Left ventricle myocardium inferior (tissue), 1 donor: ENCODE measurements at regions not wholly inside any gene's neighbourhood (a gene's known extent, or its start where the extent isn't known, plus 50 kb on each side); places are given as distances from the start of the nearest gene placed in this dataset.

Source experiments
- DNase-seq: peaks from one replicate; pipeline ENCODE4 v3.0.0-alpha.2; 2020
- H3K27ac ChIP-seq: fragments of 200-600 bp; replicated peaks from 2 replicates; pipeline ENCODE4 v1.8.0; 2021
- H3K27me3 ChIP-seq: fragments of 200-600 bp; 2 replicates; pipeline ENCODE4 v1.8.0; 2021; ENCODE audit warnings: low read depth
- H3K36me3 ChIP-seq: fragments of 200-600 bp; 2 replicates; pipeline ENCODE4 v1.8.0; 2021
- H3K4me1 ChIP-seq: fragments of 200-600 bp; 2 replicates; pipeline ENCODE4 v1.8.0; 2021
- H3K4me3 ChIP-seq: fragments of 200-600 bp; 2 replicates; pipeline ENCODE4 v1.8.0; 2021; ENCODE audit warnings: mild to moderate bottlenecking, moderate library complexity
- H3K9me3 ChIP-seq: fragments of 200-600 bp; replicated peaks from 2 replicates; pipeline ENCODE4 v1.8.0; 2021
- CTCF ChIP-seq: fragments of 200-600 bp; IDR thresholded peaks from 2 replicates; pipeline ENCODE4 v1.8.0; 2021; ENCODE audit warnings: antibody characterized with exemption, mild to moderate bottlenecking, borderline replicate concordance
- intact Hi-C: fragments of 100-400 bp; cut with micrococcal nuclease; formaldehyde crosslinking; loops from one replicate; pipeline ENCODE4 v1.11.0; 2022
- donor health status: DM: no; HTN: yes; CAD: no; lungs with severe emphysema.

- Histone ChIP-seq H3K4me1 (no peaks in the 10 kb centered on the region), H3K9me3 (no peaks in the 10 kb centered on the region), H3K4me3 (no peak overlapping the region), H3K27ac (no peak overlapping the region), H3K36me3 (no peaks in the 10 kb centered on the region), H3K27me3 (peaks cover 26% of the 10 kb centered on the region)
- DNase-seq, result no peak
- intact Hi-C loops, result no loop called here
- TF ChIP-seq CTCF, result no peak
Observed at GRCh38 chr16:55048745-55049144, 118.1 kb downstream of the IRX5 start.

- H3K4me1 ChIP-seq, result peaks cover 6% of the 10 kb centered on the region
- no peak overlapping the region for H3K27ac ChIP-seq
- H3K4me3 ChIP-seq, result no peak overlapping the region
- intact Hi-C loops, result no loop called here
- no peak for TF ChIP-seq CTCF
- H3K9me3 ChIP-seq, result no peaks in the 10 kb centered on the region
- no peak for DNase-seq
- no peaks in the 10 kb centered on the region for H3K36me3 ChIP-seq
- H3K27me3 ChIP-seq, result peaks cover 56% of the 10 kb centered on the region
Observed at GRCh38 chr16:55051571-55052347, 121.1 kb downstream of the IRX5 start.

- H3K9me3 ChIP-seq, result no peaks in the 10 kb centered on the region
- peaks cover 8% of the 10 kb centered on the region for H3K4me1 ChIP-seq
- H3K36me3 ChIP-seq, result no peaks in the 10 kb centered on the region
- no peak for DNase-seq
- intact Hi-C loops, result no loop called here
- peaks cover 62% of the 10 kb centered on the region for H3K27me3 ChIP-seq
- TF ChIP-seq CTCF, result no peak
- H3K27ac ChIP-seq, result no peak overlapping the region
- H3K4me3 ChIP-seq, result no peak overlapping the region
Observed at GRCh38 chr16:55052348-55052734, 121.7 kb downstream of the IRX5 start.

GRCh38 chr16:55052741-55053415, 122.2 kb downstream of the IRX5 start:
- H3K4me1 ChIP-seq, result peaks cover 8% of the 10 kb centered on the region
- TF ChIP-seq CTCF, result no peak
- H3K9me3 ChIP-seq, result no peaks in the 10 kb centered on the region
- no peaks in the 10 kb centered on the region for H3K36me3 ChIP-seq
- intact Hi-C loops, result no loop called here
- DNase-seq, result no peak
- H3K4me3 ChIP-seq, result no peak overlapping the region
- no peak overlapping the region for H3K27ac ChIP-seq
- peaks cover 68% of the 10 kb centered on the region for H3K27me3 ChIP-seq

GRCh38 chr16:55055262-55055661, 124.6 kb downstream of the IRX5 start:
- Histone ChIP-seq H3K9me3 (no peaks in the 10 kb centered on the region), H3K36me3 (no peaks in the 10 kb centered on the region), H3K4me3 (no peak overlapping the region), H3K27ac (no peak overlapping the region), H3K4me1 (peaks cover 8% of the 10 kb centered on the region), H3K27me3 (peaks cover 74% of the 10 kb centered on the region)
- DNase-seq, result no peak
- intact Hi-C loops, result no loop called here
- TF ChIP-seq CTCF, result no peak
